ENCODE measurements at regions not wholly inside any gene's neighbourhood (a gene's known extent, or its start where the extent isn't known, plus 50 kb on each side); places are given as distances from the start of the nearest gene placed in this dataset.
A peak's percentile ranks its signal among the peaks of the same experiment; 100 is the strongest.

DNA sequence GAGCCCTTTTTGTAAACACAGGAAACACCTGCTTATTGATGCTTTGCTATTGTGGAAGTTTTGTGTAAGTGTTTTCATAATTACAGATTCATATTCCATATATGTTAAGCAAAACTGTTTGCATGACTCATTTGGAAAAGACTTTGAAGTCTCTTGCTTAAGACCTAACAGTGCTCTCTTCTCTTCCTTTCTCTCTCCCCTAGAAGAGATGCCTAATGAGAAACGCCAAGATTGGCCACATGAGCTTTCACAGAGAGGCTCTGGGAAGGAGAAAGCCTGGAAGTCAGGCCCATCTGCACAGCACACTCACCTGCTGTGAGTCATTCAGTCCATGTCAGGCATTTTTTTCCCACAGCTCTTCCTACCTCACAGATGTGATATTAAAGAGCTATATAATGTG is 101.6 kb upstream of the PALMD start:
- Mint-ChIP-seq H3K27me3 (ENCODE audit: low read depth, poor library complexity) (no peaks in the 10 kb centered on the region), H3K9me3 (no peaks in the 10 kb centered on the region), H3K27ac (no peak overlapping the region), H3K4me1 (no peaks in the 10 kb centered on the region), H3K36me3 (ENCODE audit: low read depth) (no peaks in the 10 kb centered on the region), H3K4me3 (no peak overlapping the region)
- DNase-seq = no peak
- TF ChIP-seq, protein P1, sequence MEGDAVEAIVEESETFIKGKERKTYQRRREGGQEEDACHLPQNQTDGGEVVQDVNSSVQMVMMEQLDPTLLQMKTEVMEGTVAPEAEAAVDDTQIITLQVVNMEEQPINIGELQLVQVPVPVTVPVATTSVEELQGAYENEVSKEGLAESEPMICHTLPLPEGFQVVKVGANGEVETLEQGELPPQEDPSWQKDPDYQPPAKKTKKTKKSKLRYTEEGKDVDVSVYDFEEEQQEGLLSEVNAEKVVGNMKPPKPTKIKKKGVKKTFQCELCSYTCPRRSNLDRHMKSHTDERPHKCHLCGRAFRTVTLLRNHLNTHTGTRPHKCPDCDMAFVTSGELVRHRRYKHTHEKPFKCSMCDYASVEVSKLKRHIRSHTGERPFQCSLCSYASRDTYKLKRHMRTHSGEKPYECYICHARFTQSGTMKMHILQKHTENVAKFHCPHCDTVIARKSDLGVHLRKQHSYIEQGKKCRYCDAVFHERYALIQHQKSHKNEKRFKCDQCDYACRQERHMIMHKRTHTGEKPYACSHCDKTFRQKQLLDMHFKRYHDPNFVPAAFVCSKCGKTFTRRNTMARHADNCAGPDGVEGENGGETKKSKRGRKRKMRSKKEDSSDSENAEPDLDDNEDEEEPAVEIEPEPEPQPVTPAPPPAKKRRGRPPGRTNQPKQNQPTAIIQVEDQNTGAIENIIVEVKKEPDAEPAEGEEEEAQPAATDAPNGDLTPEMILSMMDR (IDR thresholded peaks at IDR 0.05) = no peak

DNA sequence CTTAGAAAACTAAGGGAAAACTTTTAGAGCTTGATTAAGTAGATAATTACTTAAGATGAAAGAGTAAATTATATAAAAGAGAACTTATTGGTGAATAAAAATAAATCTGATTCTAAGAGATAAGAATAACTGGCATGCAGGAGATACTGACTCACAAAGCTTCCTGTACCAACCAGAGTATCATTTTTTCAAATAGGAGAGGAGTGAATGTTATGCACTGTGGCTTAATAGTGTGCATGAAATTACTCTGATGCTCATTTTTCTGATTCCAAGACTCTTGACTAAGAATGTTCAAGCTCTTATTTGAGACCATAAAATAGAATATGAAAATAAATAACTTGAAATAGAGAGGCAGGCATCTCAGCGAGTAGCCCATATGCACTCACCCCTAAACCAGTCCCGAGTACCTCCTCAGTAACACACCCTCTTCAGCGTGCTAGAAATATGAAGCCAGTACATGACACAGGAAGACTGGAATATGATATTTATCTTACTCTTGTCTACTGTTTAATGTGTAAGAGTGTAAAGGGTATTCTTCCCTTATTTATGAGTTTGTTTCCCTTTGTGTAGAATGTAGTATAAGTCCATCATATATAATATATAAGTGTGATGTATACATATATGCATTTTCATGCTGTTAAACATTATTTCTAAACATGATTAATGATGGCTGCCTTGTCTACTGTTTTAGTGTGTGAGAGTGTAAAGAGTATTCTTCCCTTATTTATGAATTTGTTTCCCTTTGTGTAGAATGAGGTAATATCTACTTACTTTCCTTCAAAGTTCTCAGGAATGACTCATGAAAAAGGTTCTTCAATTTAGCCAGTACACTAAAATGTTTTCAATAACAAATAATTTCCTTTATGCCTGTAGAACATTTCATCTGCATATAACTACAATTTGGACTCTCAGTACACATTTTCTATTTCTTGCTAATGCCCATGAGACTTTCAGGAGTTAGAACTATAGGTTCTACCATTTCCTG is 99.2 kb upstream of the PALMD start:
- no peak overlapping the region for H3K27ac Mint-ChIP-seq
- H3K36me3 Mint-ChIP-seq (ENCODE audit: low read depth) = no peaks in the 10 kb centered on the region
- no peak overlapping the region for H3K4me3 Mint-ChIP-seq
- peaks cover 4% of the 10 kb centered on the region for H3K27me3 Mint-ChIP-seq (ENCODE audit: low read depth, poor library complexity)
- TF ChIP-seq, protein P1 (IDR thresholded peaks at IDR 0.05) = no peak
- no peaks in the 10 kb centered on the region for H3K4me1 Mint-ChIP-seq
- DNase-seq = no peak
- no peaks in the 10 kb centered on the region for H3K9me3 Mint-ChIP-seq

DNA sequence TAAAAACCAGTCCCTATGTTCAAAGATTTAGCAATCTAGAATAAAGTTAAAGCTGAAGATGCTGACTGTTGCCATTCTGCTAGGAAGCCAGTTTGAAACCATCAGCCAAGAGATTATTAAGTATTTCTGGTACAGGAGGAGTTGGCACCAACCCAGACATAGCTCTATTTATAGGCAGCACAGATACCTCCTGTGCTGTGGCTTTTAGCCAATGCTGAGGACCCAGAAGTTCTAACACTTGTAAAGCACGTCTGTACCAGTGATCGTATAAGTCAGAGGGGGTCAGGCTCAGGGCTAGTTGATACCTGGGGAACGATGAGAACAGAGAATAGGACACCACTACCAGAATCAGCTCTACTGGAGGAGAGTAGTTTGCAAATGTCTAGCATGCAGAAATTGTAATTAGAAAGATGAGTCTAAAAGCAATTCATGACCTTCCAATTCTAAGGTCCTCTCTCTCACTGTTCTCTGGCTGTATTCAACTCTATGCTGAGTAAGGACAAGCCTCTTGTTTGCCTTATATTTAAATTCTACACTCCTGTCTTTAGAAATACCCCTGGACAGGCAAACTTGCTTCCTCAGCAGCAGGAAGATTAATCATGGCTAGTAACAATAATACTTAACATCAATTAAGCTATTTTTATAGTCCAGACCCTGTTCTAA is 96.8 kb upstream of the PALMD start:
- H3K27ac Mint-ChIP-seq = no peak overlapping the region
- TF ChIP-seq, protein P1 (IDR thresholded peaks at IDR 0.05) = no peak
- H3K27me3 Mint-ChIP-seq (ENCODE audit: low read depth, poor library complexity) = peaks cover 4% of the 10 kb centered on the region
- H3K4me1 Mint-ChIP-seq = peaks cover 11% of the 10 kb centered on the region
- no peak for DNase-seq
- H3K4me3 Mint-ChIP-seq = no peak overlapping the region
- H3K9me3 Mint-ChIP-seq = no peaks in the 10 kb centered on the region
- H3K36me3 Mint-ChIP-seq (ENCODE audit: low read depth) = no peaks in the 10 kb centered on the region

DNA sequence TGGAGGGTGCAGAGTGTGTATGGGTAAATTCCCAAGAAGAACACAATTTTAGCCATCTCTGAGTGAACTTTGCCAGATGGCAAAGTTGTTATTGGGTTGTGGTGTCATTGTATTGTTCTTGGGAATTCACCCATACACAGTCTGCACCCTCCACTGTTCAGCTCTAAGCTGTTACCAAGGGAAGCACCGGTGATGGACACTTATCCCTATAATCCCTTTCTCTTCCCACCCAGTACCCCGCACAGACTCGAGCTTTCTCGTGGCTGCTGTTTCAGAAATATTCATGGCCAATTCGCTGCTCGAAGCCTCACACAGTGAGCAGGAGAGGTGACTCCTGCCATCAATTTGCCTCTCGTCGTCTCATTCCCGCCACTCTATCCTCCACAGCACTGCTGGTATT is 95.7 kb upstream of the PALMD start:
- Mint-ChIP-seq H3K27ac (peak overlapping the region; percentile 74), H3K9me3 (no peaks in the 10 kb centered on the region), H3K4me3 (no peak overlapping the region), H3K4me1 (peaks cover 14% of the 10 kb centered on the region), H3K27me3 (ENCODE audit: low read depth, poor library complexity) (peaks cover 4% of the 10 kb centered on the region), H3K36me3 (ENCODE audit: low read depth) (no peaks in the 10 kb centered on the region)
- DNase-seq = no peak
- TF ChIP-seq, protein P1 (IDR thresholded peaks at IDR 0.05) = no peak

DNA sequence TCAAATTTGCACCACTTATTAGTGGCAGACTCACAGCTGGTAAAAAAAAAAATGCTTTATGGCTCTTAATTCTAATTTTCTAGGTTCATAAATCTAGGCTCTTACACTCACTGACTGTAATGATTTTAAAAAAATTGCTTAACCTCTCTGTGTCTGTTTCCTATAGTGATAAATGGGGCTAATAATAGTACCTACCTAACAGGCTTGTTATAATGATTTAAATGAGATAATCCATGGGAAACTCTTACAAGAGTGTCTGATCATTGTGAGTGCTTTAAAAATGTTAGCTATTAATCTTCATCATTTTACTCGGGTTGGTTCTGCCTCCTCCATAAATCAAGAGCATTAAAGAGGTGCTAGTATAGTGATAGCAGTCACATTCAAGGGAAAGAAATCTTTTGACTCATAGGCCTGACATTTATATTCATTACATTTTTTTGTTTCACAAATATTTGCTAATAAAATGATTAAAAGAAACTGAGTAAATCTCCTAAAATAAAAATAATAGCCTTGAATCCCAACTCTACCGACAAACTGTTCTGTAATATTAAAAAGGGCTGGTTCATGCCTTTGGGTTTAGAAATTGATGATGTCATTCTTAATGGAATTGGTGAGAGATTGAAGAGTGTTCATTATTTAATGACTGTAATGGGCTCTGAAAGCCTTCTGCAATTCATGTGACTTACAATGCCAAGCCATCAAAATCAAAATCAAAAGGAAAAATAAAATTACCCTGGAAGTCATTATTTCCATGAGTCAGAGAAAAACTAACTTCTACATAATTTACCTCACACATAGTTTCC is 93.9 kb upstream of the PALMD start:
- H3K27ac Mint-ChIP-seq = no peak overlapping the region
- TF ChIP-seq, protein P1 (IDR thresholded peaks at IDR 0.05) = no peak
- H3K36me3 Mint-ChIP-seq (ENCODE audit: low read depth) = no peaks in the 10 kb centered on the region
- H3K4me3 Mint-ChIP-seq = no peak overlapping the region
- DNase-seq = no peak
- H3K27me3 Mint-ChIP-seq (ENCODE audit: low read depth, poor library complexity) = peaks cover 8% of the 10 kb centered on the region
- H3K9me3 Mint-ChIP-seq = no peaks in the 10 kb centered on the region
- peaks cover 14% of the 10 kb centered on the region for H3K4me1 Mint-ChIP-seq

All from nephron progenitor cell (in vitro differentiated cells).